H9 (cell line): ENCODE measurements at regions not wholly inside any gene's neighbourhood (a gene's known extent, or its start where the extent isn't known, plus 50 kb on each side); places are given as distances from the start of the nearest gene placed in this dataset.

ENCODE experiments used
- DNase-seq: peaks from one replicate; pipeline ENCODE4 v3.0.0-alpha.2; 2017
- H2AFZ ChIP-seq: one replicate; pipeline ENCODE4 v1.6.1; 2013; ENCODE audit warnings: mild to moderate bottlenecking, low read length, control low read depth, moderate library complexity
- H2AK5ac ChIP-seq: 2 replicates; pipeline ENCODE4 v1.6.1; 2013; ENCODE audit warnings: low read length, control low read depth, mixed read lengths; ENCODE audit not compliant: insufficient read length
- H2BK120ac ChIP-seq: one replicate; pipeline ENCODE4 v1.6.1; 2013; ENCODE audit warnings: low read depth, mild to moderate bottlenecking, low read length, control low read depth, inconsistent platforms; ENCODE audit not compliant: poor library complexity, severe bottlenecking
- H2BK12ac ChIP-seq: 2 replicates; pipeline ENCODE4 v1.6.1; 2013; ENCODE audit warnings: low read length, control low read depth, mixed read lengths, low read depth; ENCODE audit not compliant: insufficient read length
- H2BK15ac ChIP-seq: 2 replicates; pipeline ENCODE4 v1.6.1; 2013; ENCODE audit warnings: low read depth, low read length, control low read depth
- H2BK20ac ChIP-seq: one replicate; pipeline ENCODE4 v1.6.1; 2013; ENCODE audit warnings: low read depth, mild to moderate bottlenecking, low read length, control low read depth, inconsistent platforms; ENCODE audit not compliant: poor library complexity, severe bottlenecking
- H2BK5ac ChIP-seq: 2 replicates; pipeline ENCODE4 v1.6.1; 2013; ENCODE audit warnings: low read length, control low read depth, mixed read lengths; ENCODE audit not compliant: insufficient read length
- H3K14ac ChIP-seq: 2 replicates; pipeline ENCODE4 v1.6.1; 2013; ENCODE audit warnings: low read length, control low read depth; ENCODE audit not compliant: insufficient read depth
- H3K18ac ChIP-seq: 2 replicates; pipeline ENCODE4 v1.6.1; 2013; ENCODE audit warnings: low read depth, mild to moderate bottlenecking, mixed read lengths, low read length, control low read depth; ENCODE audit not compliant: insufficient read length
- H3K23ac ChIP-seq: 2 replicates; pipeline ENCODE4 v1.6.1; 2013; ENCODE audit warnings: low read length, control low read depth, mixed read lengths, low read depth; ENCODE audit not compliant: insufficient read length
- H3K23me2 ChIP-seq: 2 replicates; pipeline ENCODE4 v1.6.1; 2013; ENCODE audit warnings: low read depth, mild to moderate bottlenecking, mixed read lengths, low read length, control low read depth; ENCODE audit not compliant: insufficient read length, poor library complexity, severe bottlenecking
- H3K27ac ChIP-seq: 2 replicates; pipeline ENCODE4 v1.5.1; 2013; ENCODE audit warnings: low read length, control low read depth, mixed read lengths, low read depth; ENCODE audit not compliant: insufficient read length
- H3K27me3 ChIP-seq: 2 replicates; pipeline ENCODE4 v1.6.1; 2013; ENCODE audit warnings: low read length, control low read depth, inconsistent platforms; ENCODE audit not compliant: insufficient read depth
- H3K4ac ChIP-seq: 2 replicates; pipeline ENCODE4 v1.6.1; 2013; ENCODE audit warnings: low read depth, mild to moderate bottlenecking, control low read depth, inconsistent platforms, low read length, moderate library complexity
- H3K4me1 ChIP-seq: 2 replicates; pipeline ENCODE4 v1.6.1; 2013; ENCODE audit warnings: low read length, control low read depth, inconsistent platforms; ENCODE audit not compliant: insufficient read depth
- H3K4me2 ChIP-seq: 2 replicates; pipeline ENCODE4 v1.6.1; 2013; ENCODE audit warnings: low read length, control low read depth, mixed read lengths; ENCODE audit not compliant: insufficient read length, insufficient read depth
- H3K56ac ChIP-seq: 2 replicates; pipeline ENCODE4 v1.6.1; 2013; ENCODE audit warnings: low read depth, mild to moderate bottlenecking, mixed read lengths, low read length, control low read depth; ENCODE audit not compliant: insufficient read length
- H3K79me1 ChIP-seq: 2 replicates; pipeline ENCODE4 v1.6.1; 2013; ENCODE audit warnings: low read depth, mild to moderate bottlenecking, moderate library complexity, low read length, control low read depth, inconsistent platforms; ENCODE audit not compliant: insufficient read depth, poor library complexity, severe bottlenecking
- H3K79me2 ChIP-seq: 2 replicates; pipeline ENCODE4 v1.6.1; 2013; ENCODE audit warnings: low read length, control low read depth, inconsistent platforms; ENCODE audit not compliant: insufficient read depth
- H3K9ac ChIP-seq: 2 replicates; pipeline ENCODE4 v1.6.1; 2013; ENCODE audit warnings: low read length, control low read depth, mixed read lengths; ENCODE audit not compliant: insufficient read length; ENCODE audit errors: extremely low read depth
- H3K9me3 ChIP-seq: one replicate; pipeline ENCODE4 v1.6.1; 2013; ENCODE audit warnings: low read depth, low read length, inconsistent platforms; ENCODE audit not compliant: control insufficient read depth
- H3T11ph ChIP-seq: one replicate; pipeline ENCODE4 v1.6.1; 2013; ENCODE audit warnings: mild to moderate bottlenecking, low read length, control low read depth, inconsistent platforms
- H4K20me1 ChIP-seq: one replicate; pipeline ENCODE4 v1.6.1; 2013; ENCODE audit not compliant: control insufficient read depth, insufficient read length, insufficient read depth
- H4K5ac ChIP-seq: 2 replicates; pipeline ENCODE4 v1.6.1; 2013; ENCODE audit warnings: low read depth, mild to moderate bottlenecking, mixed read lengths, low read length, control low read depth; ENCODE audit not compliant: insufficient read length
- H4K8ac ChIP-seq: replicated peaks from 2 replicates; pipeline ENCODE4 v1.6.1; 2013; ENCODE audit warnings: low read length, control low read depth, mixed read lengths, low read depth; ENCODE audit not compliant: insufficient read length
- H4K91ac ChIP-seq: 2 replicates; pipeline ENCODE4 v1.6.1; 2013; ENCODE audit warnings: low read depth, mild to moderate bottlenecking, moderate library complexity, mixed read lengths, low read length, control low read depth; ENCODE audit not compliant: insufficient read length
- H3K27ac Mint-ChIP-seq, 3 experiments: 2 replicates in 2 of 3; 3 replicates in 1 of 3; pipeline ENCODE4 v1.8.0; 2020 to 2021; ENCODE audit warnings: mixed read lengths in 3 of 3, mild to moderate bottlenecking in 1 of 3, moderate library complexity in 1 of 3
- H3K27me3 Mint-ChIP-seq: 2 replicates; pipeline ENCODE4 v1.8.0; 2021; ENCODE audit warnings: low read depth, mild to moderate bottlenecking, moderate library complexity, mixed read lengths
- H3K36me3 Mint-ChIP-seq, 3 experiments: 2 replicates in 2 of 3; 3 replicates in 1 of 3; pipeline ENCODE4 v1.8.0; 2020 to 2021; ENCODE audit warnings: low read depth in 3 of 3, mixed read lengths in 3 of 3; ENCODE audit not compliant: insufficient read depth in 1 of 3
- H3K4me1 Mint-ChIP-seq, 2 experiments: 2 replicates each; pipeline ENCODE4 v1.8.0; 2020; ENCODE audit warnings: mixed read lengths in 2 of 2
- H3K4me3 Mint-ChIP-seq, 2 experiments: 2 replicates in 1 of 2; 3 replicates in 1 of 2; pipeline ENCODE4 v1.8.0; 2020 to 2021; ENCODE audit warnings: mild to moderate bottlenecking in 2 of 2, mixed read lengths in 2 of 2, moderate library complexity in 1 of 2
- H3K9me3 Mint-ChIP-seq, 2 experiments: 2 replicates in 1 of 2; 3 replicates in 1 of 2; pipeline ENCODE4 v1.8.0; 2020; ENCODE audit warnings: mild to moderate bottlenecking in 2 of 2, mixed read lengths in 2 of 2, moderate library complexity in 1 of 2
- WGBS: extraction: QIAGEN DNeasy Blood & Tissue Kit; methylation state at CpG from one replicate; pipeline ENCODE4 v1.1.7; 2013; ENCODE audit warnings: missing lambda C conversion rate, low lambda C conversion rate, mixed read lengths; ENCODE audit not compliant: insufficient read length; ENCODE audit errors: extremely low coverage; 5-methylcytosine and 5-hydroxymethylcytosine counted together
- TF ChIP-seq, protein P1 (sequence below): fragments of 200-600 bp; sonication (generic); conservative IDR thresholded peaks from 3 replicates; pipeline ENCODE4 v1.8.0; 2021; ENCODE audit warnings: antibody characterized with exemption, mild to moderate bottlenecking

DNA sequence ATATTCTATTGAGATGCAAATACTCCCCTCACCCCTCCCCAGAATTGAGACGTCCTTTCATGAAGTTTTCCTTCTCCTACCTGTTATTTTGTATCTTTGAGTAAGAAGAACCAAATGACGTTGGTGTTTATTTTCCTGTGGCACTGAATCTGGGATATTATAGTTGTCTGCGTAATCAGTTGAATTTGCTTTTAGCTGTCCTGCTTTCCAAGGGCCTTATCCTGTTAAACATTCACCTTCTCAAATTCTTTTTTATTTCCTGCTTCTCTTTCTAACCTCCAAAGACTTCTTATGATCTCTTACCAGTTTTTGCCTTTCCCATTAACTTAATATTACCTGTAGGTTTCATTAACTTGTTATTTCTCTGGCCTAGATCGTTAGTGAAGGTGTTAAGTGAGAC, 1254.9 kb upstream of the WWC1 start:
- H3K79me1 ChIP-seq = no peaks in the 10 kb centered on the region
- WGBS = no CpG with 5 or more reads among the region's 4 CpGs
- H3K9me3 ChIP-seq = no peaks in the 10 kb centered on the region
- no peak overlapping the region for H3K23ac ChIP-seq
- Mint-ChIP-seq H3K4me1 (no peaks in the 10 kb centered on the region), H3K4me3 (no peak overlapping the region), H3K27ac (no peak overlapping the region; a peak in 1 of 7 replicates), H3K27me3 (no peaks in the 10 kb centered on the region), H3K36me3 (no peaks in the 10 kb centered on the region), H3K9me3 (no peaks in the 10 kb centered on the region)
- H2BK120ac ChIP-seq = no peak overlapping the region
- no peak overlapping the region for H2BK12ac ChIP-seq
- H3T11ph ChIP-seq = no peak overlapping the region
- H3K27ac ChIP-seq = no peak overlapping the region
- DNase-seq = no peak
- H3K4me1 ChIP-seq = no peaks in the 10 kb centered on the region
- no peak overlapping the region for H3K4me2 ChIP-seq
- no peak overlapping the region for H4K8ac ChIP-seq
- H3K27me3 ChIP-seq = no peaks in the 10 kb centered on the region
- TF ChIP-seq, protein P1, sequence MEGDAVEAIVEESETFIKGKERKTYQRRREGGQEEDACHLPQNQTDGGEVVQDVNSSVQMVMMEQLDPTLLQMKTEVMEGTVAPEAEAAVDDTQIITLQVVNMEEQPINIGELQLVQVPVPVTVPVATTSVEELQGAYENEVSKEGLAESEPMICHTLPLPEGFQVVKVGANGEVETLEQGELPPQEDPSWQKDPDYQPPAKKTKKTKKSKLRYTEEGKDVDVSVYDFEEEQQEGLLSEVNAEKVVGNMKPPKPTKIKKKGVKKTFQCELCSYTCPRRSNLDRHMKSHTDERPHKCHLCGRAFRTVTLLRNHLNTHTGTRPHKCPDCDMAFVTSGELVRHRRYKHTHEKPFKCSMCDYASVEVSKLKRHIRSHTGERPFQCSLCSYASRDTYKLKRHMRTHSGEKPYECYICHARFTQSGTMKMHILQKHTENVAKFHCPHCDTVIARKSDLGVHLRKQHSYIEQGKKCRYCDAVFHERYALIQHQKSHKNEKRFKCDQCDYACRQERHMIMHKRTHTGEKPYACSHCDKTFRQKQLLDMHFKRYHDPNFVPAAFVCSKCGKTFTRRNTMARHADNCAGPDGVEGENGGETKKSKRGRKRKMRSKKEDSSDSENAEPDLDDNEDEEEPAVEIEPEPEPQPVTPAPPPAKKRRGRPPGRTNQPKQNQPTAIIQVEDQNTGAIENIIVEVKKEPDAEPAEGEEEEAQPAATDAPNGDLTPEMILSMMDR = no peak
- H2AFZ ChIP-seq = no peak overlapping the region
- no peaks in the 10 kb centered on the region for H3K79me2 ChIP-seq
- no peak overlapping the region for H3K18ac ChIP-seq
- H3K56ac ChIP-seq = no peak overlapping the region
- no peak overlapping the region for H3K14ac ChIP-seq
- H4K91ac ChIP-seq = no peak overlapping the region
- no peak overlapping the region for H2BK5ac ChIP-seq
- no peak overlapping the region for H4K5ac ChIP-seq
- no peak overlapping the region for H3K4ac ChIP-seq
- no peak overlapping the region for H3K9ac ChIP-seq
- H4K20me1 ChIP-seq = no peaks in the 10 kb centered on the region
- H3K23me2 ChIP-seq = no peaks in the 10 kb centered on the region
- no peak overlapping the region for H2BK15ac ChIP-seq
- H2BK20ac ChIP-seq = no peak overlapping the region
- H2AK5ac ChIP-seq = no peak overlapping the region
